Fibroblast of skin of scalp (primary cell): ENCODE measurements at regions not wholly inside any gene's neighbourhood (a gene's known extent, or its start where the extent isn't known, plus 50 kb on each side); places are given as distances from the start of the nearest gene placed in this dataset.

Experiments
- DNase-seq: peaks from one replicate; pipeline ENCODE4 v3.0.0-alpha.2; 2013

GRCh38 chr2:147548451-147548850 is 296.4 kb upstream of the ACVR2A start:
- DNase-seq: peak; percentile 26

- DNase-seq: peak; percentile 76
Observed at GRCh38 chr2:147547440-147547839, 297.4 kb upstream of the ACVR2A start.

- no peak for DNase-seq
Observed at GRCh38 chr2:147546109-147546508, 298.7 kb upstream of the ACVR2A start.

- DNase-seq: peak; percentile 55
Observed at GRCh38 chr2:147543056-147543455, 301.8 kb upstream of the ACVR2A start.

- DNase-seq: no peak
Observed at GRCh38 chr2:147542351-147542750, 302.5 kb upstream of the ACVR2A start.

GRCh38 chr2:147541314-147541713 is 303.5 kb upstream of the ACVR2A start:
- DNase-seq: no peak

GRCh38 chr2:147538821-147539220 is 306.0 kb upstream of the ACVR2A start:
- peak; percentile 78 for DNase-seq

GRCh38 chr2:147538088-147538487 is 306.7 kb upstream of the ACVR2A start:
- peak; percentile 93 for DNase-seq

- no peak for DNase-seq
Observed at GRCh38 chr2:147531269-147531668, 313.6 kb upstream of the ACVR2A start.

GRCh38 chr2:147530033-147530432 is 314.8 kb upstream of the ACVR2A start:
- DNase-seq: no peak

GRCh38 chr2:147525819-147526489 is 318.9 kb upstream of the ACVR2A start:
- DNase-seq: no peak

- DNase-seq: no peak
Observed at GRCh38 chr2:147524912-147525311, 319.9 kb upstream of the ACVR2A start.

- no peak for DNase-seq
Observed at GRCh38 chr2:147523415-147523814, 321.4 kb upstream of the ACVR2A start.

GRCh38 chr2:147521936-147522335 is 322.9 kb upstream of the ACVR2A start:
- no peak for DNase-seq

- DNase-seq: no peak
Observed at GRCh38 chr2:147520817-147521216, 324.0 kb upstream of the ACVR2A start.

- DNase-seq: no peak
Observed at GRCh38 chr2:147519178-147519577, 325.7 kb upstream of the ACVR2A start.

GRCh38 chr2:147515213-147515612 is 329.6 kb upstream of the ACVR2A start:
- DNase-seq: no peak

- DNase-seq: no peak
Observed at GRCh38 chr2:147512206-147512605, 332.6 kb upstream of the ACVR2A start.

GRCh38 chr2:147511491-147511948 is 333.3 kb upstream of the ACVR2A start:
- DNase-seq: peak; percentile 47

GRCh38 chr2:147509821-147510220 is 335.0 kb upstream of the ACVR2A start:
- DNase-seq: no peak

GRCh38 chr2:147506889-147507288 is 337.9 kb upstream of the ACVR2A start:
- DNase-seq: no peak

GRCh38 chr2:147502711-147503290 is 342.0 kb upstream of the ACVR2A start:
- DNase-seq: no peak

- no peak for DNase-seq
Observed at GRCh38 chr2:147501968-147502367, 342.9 kb upstream of the ACVR2A start.

- DNase-seq: no peak
Observed at GRCh38 chr2:147500819-147501395, 343.9 kb upstream of the ACVR2A start.
